SU-DHL-6 (cell line): ENCODE measurements at regions not wholly inside any gene's neighbourhood (a gene's known extent, or its start where the extent isn't known, plus 50 kb on each side); places are given as distances from the start of the nearest gene placed in this dataset.

Source experiments
- CTCF ChIP-seq: fragments of 200-600 bp; sonication (generic); IDR thresholded peaks from one replicate; pipeline ENCODE4 v1.5.1; 2017; ENCODE audit warnings: antibody characterized with exemption, mild to moderate bottlenecking, low read length, moderate library complexity; ENCODE audit not compliant: insufficient read depth, poor library complexity, severe bottlenecking
- EZH2phosphoT487 ChIP-seq: fragments of 200-600 bp; sonication (generic), shearing (Covaris generic); conservative IDR thresholded peaks from 2 replicates; pipeline ENCODE4 v1.6.1; 2018; ENCODE audit warnings: mild to moderate bottlenecking, antibody characterized with exemption, low read length, moderate library complexity, mixed read lengths

- no peak for TF ChIP-seq EZH2phosphoT487
- TF ChIP-seq CTCF, result no peak
Observed at GRCh38 chr6:783966-784735, 91.2 kb upstream of the EXOC2 start.
